Fibroblast of the conjunctiva (primary cell): ENCODE measurements at regions not wholly inside any gene's neighbourhood (a gene's known extent, or its start where the extent isn't known, plus 50 kb on each side); places are given as distances from the start of the nearest gene placed in this dataset.
A peak's percentile ranks its signal among the peaks of the same experiment; 100 is the strongest.

Experiments
- DNase-seq: peaks from one replicate; pipeline ENCODE4 v3.0.0-alpha.2; 2010; ENCODE audit warnings: low read depth

- DNase-seq: no peak
Measured at GRCh38 chr11:110830747-110831146, 118.5 kb upstream of the ARHGAP20 start.

- no peak for DNase-seq
Measured at GRCh38 chr11:110830344-110830743, 118.1 kb upstream of the ARHGAP20 start.

GRCh38 chr11:110829873-110830272, 117.6 kb upstream of the ARHGAP20 start:
- no peak for DNase-seq

GRCh38 chr11:110828086-110828485, 115.8 kb upstream of the ARHGAP20 start:
- DNase-seq: no peak

- DNase-seq: no peak
Measured at GRCh38 chr11:110827276-110827675, 115.0 kb upstream of the ARHGAP20 start.

GRCh38 chr11:110824912-110825620, 112.8 kb upstream of the ARHGAP20 start:
- DNase-seq: no peak

- peak; percentile 63 for DNase-seq
Measured at GRCh38 chr11:110818032-110818687, 105.9 kb upstream of the ARHGAP20 start.

- DNase-seq: no peak
Measured at GRCh38 chr11:110812086-110812733, 100.0 kb upstream of the ARHGAP20 start.

GRCh38 chr11:110809417-110810199, 97.4 kb upstream of the ARHGAP20 start:
- no peak for DNase-seq

- no peak for DNase-seq
Measured at GRCh38 chr11:110808248-110808647, 96.0 kb upstream of the ARHGAP20 start.

- no peak for DNase-seq
Measured at GRCh38 chr11:110807801-110808200, 95.6 kb upstream of the ARHGAP20 start.

- no peak for DNase-seq
Measured at GRCh38 chr11:110805756-110806155, 93.5 kb upstream of the ARHGAP20 start.

- DNase-seq: no peak
Measured at GRCh38 chr11:110802162-110802561, 89.9 kb upstream of the ARHGAP20 start.

GRCh38 chr11:110801328-110801727, 89.1 kb upstream of the ARHGAP20 start:
- DNase-seq: no peak

GRCh38 chr11:110798201-110798900, 86.1 kb upstream of the ARHGAP20 start:
- no peak for DNase-seq

- DNase-seq: no peak
Measured at GRCh38 chr11:110797453-110797852, 85.2 kb upstream of the ARHGAP20 start.

GRCh38 chr11:110795112-110795624, 82.9 kb upstream of the ARHGAP20 start:
- no peak for DNase-seq

- DNase-seq: no peak
Measured at GRCh38 chr11:110793556-110793955, 81.3 kb upstream of the ARHGAP20 start.

GRCh38 chr11:110791621-110792020, 79.4 kb upstream of the ARHGAP20 start:
- DNase-seq: no peak

- no peak for DNase-seq
Measured at GRCh38 chr11:110787680-110788079, 75.4 kb upstream of the ARHGAP20 start.

- DNase-seq: no peak
Measured at GRCh38 chr11:110786226-110786902, 74.1 kb upstream of the ARHGAP20 start.
